Suppressor macrophage (primary cell): ENCODE measurements at regions not wholly inside any gene's neighbourhood (a gene's known extent, or its start where the extent isn't known, plus 50 kb on each side); places are given as distances from the start of the nearest gene placed in this dataset.

ENCODE experiments used
- DNase-seq, 4 experiments: peaks; one replicate each; pipeline ENCODE4 v3.0.0-alpha.2; 2020 to 2022

DNA sequence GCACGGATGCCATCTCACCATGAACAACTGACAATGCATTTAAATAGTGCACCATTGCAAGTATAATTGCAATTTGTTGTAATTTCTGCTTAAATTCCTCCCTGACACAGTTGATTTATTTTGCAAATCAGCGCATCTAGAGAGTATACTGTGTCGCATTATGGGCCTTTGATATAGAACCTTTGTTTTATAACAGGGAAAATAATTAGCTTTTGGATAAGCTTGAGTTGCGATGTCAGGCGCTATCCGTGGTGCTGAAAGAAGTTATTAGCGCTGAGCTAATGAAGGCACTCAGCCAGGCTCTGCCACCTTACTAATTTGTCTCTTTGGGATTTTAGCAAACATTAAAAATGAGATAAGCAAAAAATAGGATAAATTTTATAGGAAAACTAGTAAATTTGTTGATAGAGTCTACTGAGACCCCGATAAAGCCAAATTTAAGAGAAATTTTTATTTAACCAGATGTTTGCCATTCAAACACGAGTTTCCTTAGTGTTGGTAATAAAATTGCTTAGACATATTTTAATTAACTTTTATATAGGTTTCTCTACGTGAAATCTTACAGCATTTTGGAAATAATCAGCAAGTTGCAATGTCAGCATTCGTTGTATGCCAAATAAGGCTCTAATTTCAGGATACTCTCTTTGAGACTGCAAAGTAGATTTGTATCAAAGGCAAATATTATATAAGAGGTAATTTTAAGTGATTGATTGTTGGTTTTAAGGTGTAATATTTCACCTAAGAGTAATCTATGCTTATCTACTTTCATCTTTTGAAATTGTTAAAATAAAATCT, 355.5 kb downstream of the TLR4 start:
- peak; percentile 35 to 61 (median 50) for DNase-seq

GRCh38 chr9:118083161-118083560, 379.0 kb downstream of the TLR4 start:
- no peak for DNase-seq

- no peak for DNase-seq
Observed at GRCh38 chr9:118088090-118088489, 383.9 kb downstream of the TLR4 start.

GRCh38 chr9:118091226-118091625, 387.0 kb downstream of the TLR4 start:
- DNase-seq: no peak

GRCh38 chr9:118091711-118092500, 387.7 kb downstream of the TLR4 start:
- no peak for DNase-seq

GRCh38 chr9:118094387-118094786, 390.2 kb downstream of the TLR4 start:
- DNase-seq: no peak

DNA sequence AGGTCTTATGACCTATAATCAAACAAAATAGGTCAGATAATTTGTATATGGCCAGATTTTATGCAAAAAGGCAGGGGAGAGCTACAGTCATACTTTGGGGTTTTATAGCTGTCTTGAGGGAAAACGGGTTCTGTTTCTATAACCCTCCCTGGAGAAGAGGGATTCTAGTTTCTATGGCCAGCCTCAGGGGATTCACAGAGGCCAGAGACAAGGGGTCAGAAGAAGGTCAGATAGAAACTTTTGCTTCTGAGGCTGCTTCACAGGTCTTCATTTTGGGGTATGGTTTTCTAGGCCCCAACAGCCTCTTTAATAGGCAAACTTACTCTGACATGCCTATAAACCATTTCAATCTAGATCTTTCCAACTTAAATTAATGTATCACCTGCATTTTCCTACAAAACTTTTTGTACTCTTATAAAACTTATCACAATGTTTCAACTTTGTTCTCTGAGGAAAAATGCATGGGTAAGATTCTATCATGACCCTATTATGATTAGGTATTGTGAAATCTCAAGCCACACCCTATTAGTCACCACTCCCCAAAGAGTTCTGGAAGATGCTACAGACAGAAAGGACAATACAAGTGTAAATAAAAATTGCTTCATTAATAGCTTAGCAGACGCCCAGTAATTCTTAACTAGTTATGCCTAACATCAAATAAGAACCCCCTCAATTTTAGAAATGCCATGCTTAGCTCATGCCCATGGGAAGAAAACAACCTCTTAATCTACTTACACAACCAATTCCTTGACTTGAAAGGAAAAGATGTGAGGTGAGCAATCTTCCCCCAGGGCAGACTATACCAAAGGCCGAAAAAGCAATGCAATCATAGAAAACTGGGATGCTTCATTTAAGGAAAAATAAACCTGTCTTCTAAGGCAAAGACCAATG, 396.6 kb downstream of the TLR4 start:
- no peak for DNase-seq

DNA sequence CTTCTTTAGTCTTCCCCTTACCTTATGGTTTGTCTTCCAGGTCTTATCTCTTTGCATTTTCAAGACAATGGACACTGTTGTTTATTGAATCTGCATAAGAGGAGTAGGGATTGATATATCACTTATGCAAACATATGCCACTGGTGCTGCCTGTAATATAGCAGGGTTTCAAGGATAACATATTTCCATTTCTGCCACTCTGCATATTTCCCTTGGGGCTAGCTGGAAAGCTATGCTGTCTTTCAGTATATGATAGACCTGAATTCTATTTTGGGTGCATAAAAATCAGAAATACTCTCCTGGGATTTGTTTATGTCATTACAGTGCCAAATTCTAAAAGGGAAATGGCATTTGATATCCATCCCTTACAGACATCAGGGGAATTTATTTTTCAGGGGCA, 400.2 kb downstream of the TLR4 start:
- no peak for DNase-seq

GRCh38 chr9:118108971-118109370, 404.8 kb downstream of the TLR4 start:
- DNase-seq: no peak

DNA sequence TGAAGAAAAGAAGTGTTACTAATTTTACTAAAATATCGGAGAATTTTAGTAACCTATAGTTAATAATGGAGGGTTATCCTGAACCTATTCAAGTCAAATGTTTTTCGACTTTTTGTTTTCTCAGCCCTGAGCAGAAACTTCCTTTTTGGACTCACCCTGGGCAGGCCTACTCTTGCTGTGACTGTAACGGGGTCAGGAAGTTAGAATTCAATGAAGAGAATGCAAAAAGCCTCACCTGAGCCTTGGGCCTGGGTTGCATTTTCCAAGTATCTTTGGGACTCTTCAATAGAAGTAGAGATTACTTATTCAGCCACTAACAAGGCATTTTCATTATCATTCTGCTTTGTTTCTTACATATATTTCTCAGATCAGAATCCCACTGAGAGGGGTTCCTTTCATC, 405.3 kb downstream of the TLR4 start:
- DNase-seq: no peak

DNA sequence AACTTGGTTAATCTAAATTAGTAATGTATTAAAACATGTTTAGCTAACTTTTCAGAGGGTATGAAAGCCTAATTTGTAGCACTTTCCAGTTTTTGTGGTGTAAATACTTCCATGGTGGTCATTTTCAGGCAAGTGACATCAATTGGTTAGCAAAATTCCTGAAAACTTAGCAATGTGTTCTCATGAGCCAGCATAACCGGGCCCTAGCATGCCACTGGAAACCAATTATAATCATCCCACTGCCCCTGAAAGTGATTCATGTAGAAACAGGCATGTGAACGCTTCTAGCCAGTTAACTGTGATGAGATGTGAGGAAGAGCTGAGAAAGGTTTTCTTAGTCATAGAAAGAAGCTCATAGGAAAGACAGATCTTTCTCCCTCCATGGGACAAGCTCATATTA, 417.2 kb downstream of the TLR4 start:
- no peak for DNase-seq

GRCh38 chr9:118128313-118128712, 424.1 kb downstream of the TLR4 start:
- no peak for DNase-seq

DNA sequence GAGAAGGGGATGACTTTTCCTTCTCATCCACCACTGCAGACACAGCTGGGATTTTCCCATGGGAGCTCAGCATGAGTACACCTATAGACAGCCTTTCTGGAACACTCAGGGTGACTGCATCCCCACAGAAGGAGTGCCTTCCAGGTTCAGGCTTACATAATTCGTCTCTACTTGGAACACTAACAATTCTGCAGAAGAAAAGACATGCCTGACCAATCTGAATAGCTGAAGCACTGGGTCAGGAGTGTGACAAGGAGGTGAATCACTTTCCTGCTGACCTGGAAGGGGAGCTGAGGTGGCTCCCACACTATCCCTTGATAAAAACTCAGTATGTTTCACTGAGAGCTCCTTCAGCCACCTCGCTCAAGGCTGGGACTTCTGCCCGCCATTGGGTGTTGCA, 425.3 kb downstream of the TLR4 start:
- no peak for DNase-seq

GRCh38 chr9:118148990-118149389, 444.8 kb downstream of the TLR4 start:
- DNase-seq: no peak

DNA sequence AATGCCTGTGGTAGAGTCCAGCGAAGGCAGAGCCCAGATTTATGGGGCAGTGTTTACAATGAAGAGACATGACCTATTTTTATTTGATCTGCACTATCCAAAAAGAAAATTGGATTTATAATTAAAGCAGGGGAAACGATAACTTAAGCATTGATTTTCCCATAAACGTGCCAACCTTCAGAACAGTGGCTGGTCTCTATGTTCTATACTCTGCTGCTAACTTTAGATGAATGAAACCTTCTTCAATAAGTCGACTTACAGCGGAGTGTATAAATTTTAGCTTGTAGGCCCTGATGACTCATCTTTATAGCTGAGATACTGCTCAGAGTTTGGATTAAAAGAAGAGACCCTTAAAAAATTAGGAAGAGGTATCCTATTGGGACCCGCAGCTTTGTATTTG, 452.6 kb downstream of the TLR4 start:
- no peak for DNase-seq

- DNase-seq: no peak
Observed at GRCh38 chr9:118162716-118163115, 458.5 kb downstream of the TLR4 start.

DNA sequence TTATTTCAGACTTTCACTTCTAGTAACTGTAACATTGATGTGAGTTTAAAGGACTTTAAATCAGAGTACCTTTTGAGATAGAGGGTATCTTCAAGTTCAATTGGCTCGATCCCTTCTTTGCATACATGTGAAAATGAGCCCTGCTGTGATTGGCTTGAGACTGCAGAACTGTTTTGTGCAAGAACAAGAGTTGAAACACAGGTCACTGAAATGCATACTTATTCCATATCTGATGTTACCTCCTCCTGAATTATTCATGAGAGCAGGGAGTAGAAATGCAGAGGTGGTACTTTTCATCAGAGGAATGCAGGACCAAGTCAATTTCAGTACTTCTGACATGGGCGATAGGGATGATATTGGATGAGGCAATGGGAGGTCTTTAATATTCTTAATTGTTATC, 459.5 kb downstream of the TLR4 start:
- DNase-seq: no peak

- no peak for DNase-seq
Observed at GRCh38 chr9:118165451-118165850, 461.2 kb downstream of the TLR4 start.

- DNase-seq: peak; percentile 3 to 26 (median 22)
Observed at GRCh38 chr9:118170032-118170955, 466.1 kb downstream of the TLR4 start.

- no peak for DNase-seq
Observed at GRCh38 chr9:118177241-118177640, 473.0 kb downstream of the TLR4 start.

DNA sequence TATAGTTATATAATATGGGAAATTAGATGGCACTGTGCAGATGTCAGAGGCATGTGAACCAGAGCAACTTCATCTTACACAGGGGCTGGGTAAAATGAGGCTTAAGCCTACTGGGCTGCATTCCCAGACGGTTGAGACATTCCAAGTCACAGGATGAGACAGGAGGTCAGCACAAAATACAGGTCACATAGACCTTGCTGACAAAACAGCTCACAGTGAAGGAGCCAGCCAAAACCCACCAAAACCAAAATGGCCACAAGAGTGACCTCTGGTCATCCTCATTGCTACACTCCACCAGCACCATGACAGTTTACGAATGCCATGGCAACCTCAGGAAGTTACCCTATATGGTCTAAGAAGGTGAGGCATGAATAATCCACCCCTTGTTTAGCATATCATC, 479.4 kb downstream of the TLR4 start:
- DNase-seq: no peak

- no peak for DNase-seq
Observed at GRCh38 chr9:118187408-118187807, 483.2 kb downstream of the TLR4 start.
